Prostate gland (tissue), 2 donors: ENCODE measurements at regions not wholly inside any gene's neighbourhood (a gene's known extent, or its start where the extent isn't known, plus 50 kb on each side); places are given as distances from the start of the nearest gene placed in this dataset.
A peak's percentile ranks its signal among the peaks of the same experiment; 100 is the strongest.

ENCODE experiments used
- DNase-seq: peaks from one replicate; pipeline ENCODE4 v3.0.0-alpha.2; 2019; ENCODE audit warnings: low spot score
- H3K27ac ChIP-seq, 2 donors: fragments of 200-600 bp; sonication (generic); 2 replicates each; pipeline ENCODE4 v1.5.1; 2017 to 2019
- H3K27me3 ChIP-seq: fragments of 200-600 bp; sonication (generic); replicated peaks from 2 replicates; pipeline ENCODE4 v1.5.1; 2019; ENCODE audit not compliant: insufficient read depth
- H3K36me3 ChIP-seq, 2 donors: fragments of 200-600 bp; sonication (generic); 1 replicate in 1 of 2; 2 replicates in 1 of 2; pipeline versions ENCODE4 v1.5.1 to v1.8.1; 2017 to 2019
- H3K4me1 ChIP-seq: fragments of 200-600 bp; sonication (generic); replicated peaks from 2 replicates; pipeline ENCODE4 v1.5.1; 2019
- H3K4me3 ChIP-seq, 2 donors: fragments of 200-600 bp; sonication (generic); 2 replicates each; pipeline ENCODE4 v1.5.1; 2017 to 2019
- H3K9me3 ChIP-seq: fragments of 200-600 bp; sonication (generic); 2 replicates; pipeline ENCODE4 v1.5.1; 2017
- CTCF ChIP-seq, 4 experiments: fragments of 200-600 bp in 2 of 4; fragments of 450-650 bp in 2 of 4; sonication (generic) in 2 of 4; IDR thresholded peaks; 1 replicate in 3 of 4; 2 replicates in 1 of 4; pipeline ENCODE4 v1.5.1; 2016 to 2019; ENCODE audit warnings: antibody characterized with exemption in 4 of 4, mild to moderate bottlenecking in 2 of 4, moderate library complexity in 2 of 4
- POLR2A ChIP-seq: fragments of 450-650 bp; IDR thresholded peaks from one replicate; pipeline ENCODE4 v1.6.1; 2016; ENCODE audit warnings: antibody characterized with exemption, mild to moderate bottlenecking
- POLR2AphosphoS5 ChIP-seq: sonication (generic); formaldehyde crosslinking; IDR thresholded peaks from one replicate; pipeline ENCODE4 v1.6.1; 2017; ENCODE audit warnings: antibody characterized with exemption
- WGBS: methylation state at CpG from one replicate; pipeline ENCODE4 v1.1.5; 2018; 5-methylcytosine and 5-hydroxymethylcytosine counted together
- intact Hi-C: fragments of 100-400 bp; cut with DNase I; formaldehyde crosslinking; loops from one replicate; pipeline ENCODE4 v1.14.2; 2022

GRCh38 chr12:115752913-115753726, 524.4 kb downstream of the MED13L start:
- peaks cover 4% of the 10 kb centered on the region for H3K4me1 ChIP-seq
- H3K4me3 ChIP-seq: peak overlapping the region in 1 of 2 donors; percentile 31
- WGBS: 63% methylated on average over 5 of the region's 5 CpGs
- DNase-seq: peak; percentile 87
- peak overlapping the region; percentile 94 to 97 for H3K27ac ChIP-seq
- H3K9me3 ChIP-seq: no peaks in the 10 kb centered on the region
- no peak for TF ChIP-seq POLR2A
- TF ChIP-seq POLR2AphosphoS5: peak; percentile 87
- TF ChIP-seq CTCF (IDR thresholded peaks at IDR 0.05): peak; percentile 52 to 86 (median 70)
- intact Hi-C loops: loop anchor here (5.0 to 10.0 kb wide), 2 partner anchors 586 to 758 kb away; no protein-coding TSS in a partner anchor
- no peaks in the 10 kb centered on the region for H3K27me3 ChIP-seq
- H3K36me3 ChIP-seq: no peaks in the 10 kb centered on the region

GRCh38 chr12:115752156-115752555, 525.3 kb downstream of the MED13L start:
- Histone ChIP-seq H3K9me3 (no peaks in the 10 kb centered on the region), H3K4me1 (peaks cover 4% of the 10 kb centered on the region), H3K27me3 (no peaks in the 10 kb centered on the region), H3K27ac (peak overlapping the region; percentile 94 to 97), H3K36me3 (no peaks in the 10 kb centered on the region), H3K4me3 (no peak overlapping the region)
- WGBS: 30% methylated on average over 2 of the region's 2 CpGs
- DNase-seq: peak; percentile 39
- intact Hi-C loops: loop anchor here (5.0 to 10.0 kb wide), 2 partner anchors 585 to 757 kb away; no protein-coding TSS in a partner anchor
- TF ChIP-seq POLR2A (no peak), CTCF (IDR thresholded peaks at IDR 0.05) (no peak), POLR2AphosphoS5 (peak; percentile 26)

- Histone ChIP-seq H3K27me3 (no peaks in the 10 kb centered on the region), H3K36me3 (no peaks in the 10 kb centered on the region), H3K9me3 (no peaks in the 10 kb centered on the region), H3K4me3 (no peak overlapping the region), H3K4me1 (peaks cover 4% of the 10 kb centered on the region), H3K27ac (peak overlapping the region; percentile 33 to 56)
- TF ChIP-seq CTCF (IDR thresholded peaks at IDR 0.05): no peak
- no peak for TF ChIP-seq POLR2A
- peak; percentile 69 for TF ChIP-seq POLR2AphosphoS5
- intact Hi-C loops: loop anchor here (5.0 to 10.0 kb wide), 2 partner anchors 583 to 756 kb away; no protein-coding TSS in a partner anchor
- no peak for DNase-seq
- 21% methylated on average over 1 of the region's 1 CpG for WGBS
Observed at GRCh38 chr12:115750340-115750739, 527.2 kb downstream of the MED13L start.

- H3K36me3 ChIP-seq: no peaks in the 10 kb centered on the region
- H3K27me3 ChIP-seq: no peaks in the 10 kb centered on the region
- intact Hi-C loops: no loop called here
- no peak overlapping the region for H3K27ac ChIP-seq
- peak; percentile 43 for DNase-seq
- TF ChIP-seq CTCF (IDR thresholded peaks at IDR 0.05) (no peak), POLR2A (no peak), POLR2AphosphoS5 (peak; percentile 71)
- H3K9me3 ChIP-seq: no peaks in the 10 kb centered on the region
- peaks cover 4% of the 10 kb centered on the region for H3K4me1 ChIP-seq
- 33% methylated on average over 8 of the region's 8 CpGs for WGBS
- H3K4me3 ChIP-seq: no peak overlapping the region
Observed at GRCh38 chr12:115749071-115749841, 528.2 kb downstream of the MED13L start.
